Kidney tubule cell (primary cell): ENCODE measurements at regions not wholly inside any gene's neighbourhood (a gene's known extent, or its start where the extent isn't known, plus 50 kb on each side); places are given as distances from the start of the nearest gene placed in this dataset.

Experiments used
- DNase-seq: peaks from one replicate; pipeline ENCODE4 v3.0.0-alpha.2; 2018; ENCODE audit warnings: low spot score

- DNase-seq: peak; percentile 50
These were observed 61.5 kb upstream of the AP1S2 start for GRCh38 chrX:15915959-15916703.

- no peak for DNase-seq
These were observed 59.9 kb upstream of the AP1S2 start for GRCh38 chrX:15914486-15914885.

GRCh38 chrX:15913146-15913545 lies 58.5 kb upstream of the AP1S2 start:
- DNase-seq: no peak

- DNase-seq: no peak
These were observed 57.3 kb upstream of the AP1S2 start for GRCh38 chrX:15911734-15912550.

DNA sequence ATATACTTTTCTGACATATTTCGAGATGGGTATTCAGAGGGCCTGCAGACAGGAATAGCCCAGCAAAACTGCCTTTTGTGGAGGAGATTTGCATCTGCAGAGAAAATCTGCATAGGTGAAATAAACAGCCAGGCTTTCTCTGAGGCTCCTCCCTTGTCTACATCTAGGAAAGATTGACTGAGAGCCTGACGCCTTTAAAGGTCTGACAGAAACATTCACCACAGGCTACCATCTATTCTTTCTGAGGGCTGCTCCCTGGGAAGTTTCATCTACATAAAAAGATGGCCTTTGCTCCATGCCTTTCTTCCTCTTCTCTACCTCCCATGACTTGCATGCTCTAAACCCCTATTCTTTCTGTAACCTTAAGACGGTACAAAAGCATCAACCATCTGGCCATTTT lies 55.0 kb upstream of the AP1S2 start:
- no peak for DNase-seq

GRCh38 chrX:15908603-15909290 lies 54.1 kb upstream of the AP1S2 start:
- no peak for DNase-seq

DNA sequence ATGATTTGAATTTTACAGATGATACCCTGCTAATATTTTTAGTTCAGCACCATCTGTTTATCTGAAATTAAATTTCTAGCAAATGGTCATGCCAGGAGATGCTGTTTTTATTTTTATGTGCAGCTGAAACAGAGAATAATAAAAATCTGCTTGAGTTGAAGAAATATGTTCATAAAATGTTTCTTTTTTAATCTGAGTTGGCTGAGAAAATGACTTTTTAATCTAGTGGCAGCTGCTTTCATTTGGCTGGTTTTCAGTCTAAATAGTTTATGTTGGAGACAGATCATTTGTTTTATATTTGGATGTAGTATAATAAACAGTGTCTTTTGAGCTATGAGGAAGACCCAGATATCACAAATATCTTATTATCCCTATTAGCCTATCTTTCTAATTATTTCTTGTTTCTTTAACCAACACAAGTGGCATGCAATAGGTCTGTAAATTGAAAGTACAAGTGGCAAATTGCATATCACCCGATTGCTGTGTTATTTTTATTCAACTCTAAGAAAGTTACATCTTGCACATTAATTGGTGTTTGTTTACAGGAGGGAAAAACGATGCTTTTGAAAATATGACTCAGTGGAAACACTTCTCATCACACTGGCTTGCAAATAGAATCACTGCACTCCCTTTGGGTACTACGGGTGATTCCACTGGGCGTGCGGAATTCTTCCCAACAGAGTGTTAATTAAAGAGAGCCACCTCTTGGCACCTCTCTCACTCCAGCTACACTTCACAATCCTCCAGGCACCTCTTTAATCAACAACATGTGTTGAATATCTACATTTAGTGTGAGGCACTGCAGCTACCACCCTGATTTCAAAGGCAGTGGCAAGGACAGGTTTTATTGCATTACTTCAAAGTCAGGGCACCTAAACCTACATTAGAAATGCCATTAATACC lies 51.7 kb upstream of the AP1S2 start:
- no peak for DNase-seq
